ENCODE measurements at regions not wholly inside any gene's neighbourhood (a gene's known extent, or its start where the extent isn't known, plus 50 kb on each side); places are given as distances from the start of the nearest gene placed in this dataset.

GRCh38 chr16:11479916-11480315, 106.8 kb downstream of the LITAF start:
- no peak for TF ChIP-seq CTCF (IDR thresholded peaks at IDR 0.05 in 2 of 3, conservative IDR thresholded peaks at IDR 0.05 in 1 of 3; ENCODE audit: control insufficient read depth in 2 of 3, extremely low read depth in 1 of 3, insufficient read depth in 1 of 3, low read depth in 3 of 3, low read length in 3 of 3)
- TF ChIP-seq SRF (IDR thresholded peaks at IDR 0.05; ENCODE audit: low read depth in 2 of 2, low read length in 2 of 2): no peak
- no peak for TF ChIP-seq SMC3 (IDR thresholded peaks at IDR 0.05; ENCODE audit: borderline replicate concordance, low read length)
- no peak for TF ChIP-seq RFX5 (IDR thresholded peaks at IDR 0.05; ENCODE audit: low read depth, low read length)
- no peak for TF ChIP-seq ZBED1 (IDR thresholded peaks at IDR 0.05; ENCODE audit: borderline replicate concordance)
- no peak for TF ChIP-seq POLR2A (IDR thresholded peaks at IDR 0.05; ENCODE audit: low read depth, low read length)

All from GM12878 (cell line).